ENCODE measurements at regions not wholly inside any gene's neighbourhood (a gene's known extent, or its start where the extent isn't known, plus 50 kb on each side); places are given as distances from the start of the nearest gene placed in this dataset.

DNA sequence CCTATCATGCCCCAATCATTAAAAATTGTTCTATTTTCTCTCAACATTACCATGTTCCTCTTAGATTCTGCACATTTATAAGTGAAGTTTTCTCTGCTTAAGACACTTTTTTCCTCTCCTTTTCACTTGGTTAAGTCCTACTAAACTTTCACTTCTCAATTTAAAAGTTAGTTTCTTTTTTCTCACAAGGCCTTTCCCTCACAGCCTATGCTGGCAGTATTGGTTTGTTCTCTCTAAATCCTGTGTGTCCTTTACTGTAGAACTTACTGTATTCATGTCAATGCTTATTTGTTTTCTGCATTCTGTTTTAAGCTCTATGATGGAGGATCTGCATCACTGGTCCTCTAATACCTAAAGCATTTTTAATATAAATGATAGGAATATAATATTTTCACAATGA is 2816.6 kb downstream of the PCDH9 start:
- peaks cover 38% of the 10 kb centered on the region for H3K9me3 ChIP-seq
- DNase-seq (no peak), ATAC-seq (no peak)
- H3K36me3 ChIP-seq (ENCODE audit: low read depth), result no peaks in the 10 kb centered on the region
- intact Hi-C loops (cut with DNase I, micrococcal nuclease), result no loop called here
- H3K4me1 ChIP-seq (ENCODE audit: low read depth), result no peaks in the 10 kb centered on the region
- no peak overlapping the region for H3K4me3 ChIP-seq
- TF ChIP-seq CTCF (IDR thresholded peaks at IDR 0.05), result no peak

DNA sequence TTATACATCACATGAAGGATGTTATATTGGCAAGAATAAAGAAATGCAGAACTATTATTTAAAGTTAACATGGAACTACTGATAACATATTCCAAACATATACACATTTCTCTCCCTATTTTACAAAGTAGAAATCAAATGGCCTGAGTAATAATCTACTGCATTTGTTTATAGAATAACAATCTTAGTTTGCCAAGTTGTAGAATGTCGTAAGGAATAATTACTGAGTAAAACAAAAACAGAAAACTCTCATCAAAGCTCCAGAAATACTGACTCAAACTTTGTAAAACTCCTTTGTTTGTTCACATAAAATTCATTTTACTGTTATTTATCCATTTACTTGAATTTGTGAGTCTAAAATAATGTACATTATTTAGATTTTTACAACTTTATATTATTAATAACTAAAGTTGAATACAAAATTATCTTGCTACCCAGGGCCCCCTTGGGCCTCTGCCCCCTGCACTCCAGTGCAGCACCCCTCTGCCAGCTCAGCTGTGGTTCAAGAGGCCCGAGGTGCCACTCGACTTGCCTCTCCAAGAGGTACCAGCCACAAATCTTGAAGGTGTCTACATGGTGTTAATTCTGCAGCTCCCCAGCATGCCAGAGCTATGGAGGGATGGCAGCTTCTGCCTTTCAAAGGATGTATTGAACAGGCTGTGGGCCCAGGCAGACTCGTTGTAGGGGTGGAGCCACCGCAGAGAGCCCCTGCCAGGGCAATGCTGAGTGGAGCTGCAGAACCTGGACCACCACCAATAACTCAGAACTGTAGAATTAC is 2819.7 kb downstream of the PCDH9 start:
- intact Hi-C loops (cut with DNase I, micrococcal nuclease), result no loop called here
- ATAC-seq, result no peak
- Histone ChIP-seq H3K9me3 (peaks cover 36% of the 10 kb centered on the region), H3K4me3 (no peak overlapping the region), H3K4me1 (ENCODE audit: low read depth) (no peaks in the 10 kb centered on the region), H3K36me3 (ENCODE audit: low read depth) (no peaks in the 10 kb centered on the region)
- no peak for DNase-seq
- no peak for TF ChIP-seq CTCF (IDR thresholded peaks at IDR 0.05)

- H3K4me3 ChIP-seq, result no peak overlapping the region
- intact Hi-C loops (cut with DNase I, micrococcal nuclease), result no loop called here
- peaks cover 26% of the 10 kb centered on the region for H3K9me3 ChIP-seq
- no peak for ATAC-seq
- TF ChIP-seq CTCF (IDR thresholded peaks at IDR 0.05), result no peak
- H3K36me3 ChIP-seq (ENCODE audit: low read depth), result no peaks in the 10 kb centered on the region
- DNase-seq, result no peak
- no peaks in the 10 kb centered on the region for H3K4me1 ChIP-seq (ENCODE audit: low read depth)
These were observed 2832.4 kb downstream of the PCDH9 start for GRCh38 chr13:64397701-64398100.

GRCh38 chr13:64377606-64378005 is 2852.5 kb downstream of the PCDH9 start:
- H3K9me3 ChIP-seq, result peaks cover 45% of the 10 kb centered on the region
- no peaks in the 10 kb centered on the region for H3K4me1 ChIP-seq (ENCODE audit: low read depth)
- no peak overlapping the region for H3K4me3 ChIP-seq
- ATAC-seq, result no peak
- no peaks in the 10 kb centered on the region for H3K36me3 ChIP-seq (ENCODE audit: low read depth)
- no peak for DNase-seq
- TF ChIP-seq CTCF (IDR thresholded peaks at IDR 0.05), result no peak
- intact Hi-C loops (cut with DNase I, micrococcal nuclease), result no loop called here

GRCh38 chr13:64371461-64371860 is 2858.7 kb downstream of the PCDH9 start:
- no peak for TF ChIP-seq CTCF (IDR thresholded peaks at IDR 0.05)
- no peak for ATAC-seq
- intact Hi-C loops (cut with DNase I, micrococcal nuclease), result no loop called here
- Histone ChIP-seq H3K4me3 (no peak overlapping the region), H3K9me3 (peaks cover 61% of the 10 kb centered on the region), H3K4me1 (ENCODE audit: low read depth) (no peaks in the 10 kb centered on the region), H3K36me3 (ENCODE audit: low read depth) (no peaks in the 10 kb centered on the region)
- DNase-seq, result no peak

Measured in mucosa of descending colon (tissue), 3 donors.